WTC11 (cell line): ENCODE measurements at regions not wholly inside any gene's neighbourhood (a gene's known extent, or its start where the extent isn't known, plus 50 kb on each side); places are given as distances from the start of the nearest gene placed in this dataset.

Experiments used
- ATAC-seq: fragments of 200-7000 bp; cut with Tn5 transposase; 2 replicates; pipeline ENCODE4 v1.10.0; 2021; ENCODE audit warnings: mild to moderate bottlenecking, moderate library complexity
- CTCF ChIA-PET: fragments of 300-600 bp; sonication (Branson Sonifier 250); formaldehyde crosslinking; loops from one replicate; lab custom pipeline; 2021; ENCODE audit warnings: antibody characterized with exemption; lab: Charles Lee
- POLR2A ChIA-PET: fragments of 350-600 bp; sonication (Branson Sonifier 250); formaldehyde crosslinking; loops from one replicate; lab custom pipeline; 2021; ENCODE audit warnings: antibody characterized with exemption; lab: Charles Lee
- DNase-seq: peaks from one replicate; pipeline ENCODE4 v3.0.0; 2021; ENCODE audit warnings: low spot score
- H3K27ac Mint-ChIP-seq: 2 replicates; pipeline ENCODE4 v1.8.0; 2021; ENCODE audit warnings: mixed read lengths
- H3K27me3 Mint-ChIP-seq: 2 replicates; pipeline ENCODE4 v1.8.0; 2021; ENCODE audit warnings: low read depth, mild to moderate bottlenecking, moderate library complexity, mixed read lengths
- H3K36me3 Mint-ChIP-seq: 2 replicates; pipeline ENCODE4 v1.8.0; 2021; ENCODE audit warnings: mixed read lengths
- H3K4me1 Mint-ChIP-seq: 2 replicates; pipeline ENCODE4 v1.8.0; 2022; ENCODE audit warnings: mixed read lengths
- H3K4me3 Mint-ChIP-seq: 2 replicates; pipeline ENCODE4 v1.8.0; 2021; ENCODE audit warnings: mild to moderate bottlenecking, moderate library complexity, mixed read lengths
- H3K9me3 Mint-ChIP-seq: 2 replicates; pipeline ENCODE4 v1.8.0; 2021; ENCODE audit warnings: mixed read lengths
- ATF1 ChIP-seq: sonication (generic); formaldehyde crosslinking; IDR thresholded peaks from 2 replicates; pipeline ENCODE4 v1.8.1; 2023; ENCODE audit warnings: mild to moderate bottlenecking, moderate library complexity, missing genetic modification reagents
- CDX4 ChIP-seq: fragments of 250-450 bp; sonication (Bioruptor Pico); IDR thresholded peaks from 2 replicates; pipeline ENCODE4 v1.9.0; 2021; ENCODE audit warnings: moderate library complexity, mild to moderate bottlenecking, inconsistent platforms, borderline replicate concordance
- ESRRA ChIP-seq: sonication (generic); formaldehyde crosslinking; IDR thresholded peaks from 2 replicates; pipeline ENCODE4 v1.8.1; 2022; ENCODE audit warnings: mild to moderate bottlenecking, missing genetic modification reagents, borderline replicate concordance
- HMGA2 ChIP-seq: fragments of 250-450 bp; sonication (Bioruptor Pico); IDR thresholded peaks from 2 replicates; pipeline ENCODE4 v1.4.0; 2021; ENCODE audit warnings: mild to moderate bottlenecking, moderate library complexity
- NFATC4 ChIP-seq: fragments of 250-450 bp; sonication (Bioruptor Pico); IDR thresholded peaks from 2 replicates; pipeline ENCODE4 v1.9.0; 2021; ENCODE audit warnings: mild to moderate bottlenecking
- OVOL2 ChIP-seq: fragments of 250-450 bp; sonication (Bioruptor Pico); IDR thresholded peaks from 2 replicates; pipeline ENCODE4 v1.9.0; 2021; ENCODE audit warnings: mild to moderate bottlenecking, borderline replicate concordance
- RELA ChIP-seq: sonication (generic); formaldehyde crosslinking; IDR thresholded peaks from 2 replicates; pipeline ENCODE4 v1.8.1; 2022; ENCODE audit warnings: missing genetic modification reagents, mild to moderate bottlenecking, borderline replicate concordance
- STAT6 ChIP-seq: sonication (generic); formaldehyde crosslinking; conservative IDR thresholded peaks from 2 replicates; pipeline ENCODE4 v1.8.1; 2023; ENCODE audit warnings: mild to moderate bottlenecking, low read depth, missing genetic modification reagents, moderate library complexity
- TEAD1 ChIP-seq: sonication (generic); formaldehyde crosslinking; IDR thresholded peaks from 2 replicates; pipeline ENCODE4 v1.8.0; 2022; ENCODE audit warnings: mild to moderate bottlenecking, missing genetic modification reagents
- TEAD4 ChIP-seq: sonication (generic); formaldehyde crosslinking; IDR thresholded peaks from 2 replicates; pipeline ENCODE4 v1.8.0; 2022; ENCODE audit warnings: mild to moderate bottlenecking, missing genetic modification reagents
- TP53 ChIP-seq: sonication (generic); formaldehyde crosslinking; IDR thresholded peaks from 2 replicates; pipeline ENCODE4 v1.8.1; 2023; ENCODE audit warnings: mild to moderate bottlenecking, missing genetic modification reagents
- ZNF396 ChIP-seq: fragments of 250-450 bp; sonication (Bioruptor Pico); IDR thresholded peaks from 2 replicates; pipeline ENCODE4 v1.8.0; 2021; ENCODE audit warnings: mild to moderate bottlenecking, moderate library complexity, borderline replicate concordance
- ZNF423 ChIP-seq: fragments of 250-450 bp; sonication (Bioruptor Pico); IDR thresholded peaks from 2 replicates; pipeline ENCODE4 v2.1.2; 2022; ENCODE audit warnings: mild to moderate bottlenecking, moderate library complexity
- ZNF425 ChIP-seq: fragments of 250-450 bp; sonication (Bioruptor Pico); conservative IDR thresholded peaks from 2 replicates; pipeline ENCODE4 v1.9.0; 2021; ENCODE audit warnings: mild to moderate bottlenecking
- ZNF671 ChIP-seq: fragments of 250-450 bp; sonication (Bioruptor Pico); IDR thresholded peaks from 2 replicates; pipeline ENCODE4 v1.8.0; 2021; ENCODE audit warnings: mild to moderate bottlenecking
- TF ChIP-seq, protein P1 (sequence below): sonication (generic); formaldehyde crosslinking; IDR thresholded peaks from 2 replicates; pipeline ENCODE4 v1.8.0; 2023; ENCODE audit warnings: missing genetic modification reagents
- TF ChIP-seq, protein P2 (sequence below): sonication (generic); formaldehyde crosslinking; IDR thresholded peaks from 2 replicates; pipeline ENCODE4 v1.8.0; 2022; ENCODE audit warnings: mild to moderate bottlenecking, missing genetic modification reagents

DNA sequence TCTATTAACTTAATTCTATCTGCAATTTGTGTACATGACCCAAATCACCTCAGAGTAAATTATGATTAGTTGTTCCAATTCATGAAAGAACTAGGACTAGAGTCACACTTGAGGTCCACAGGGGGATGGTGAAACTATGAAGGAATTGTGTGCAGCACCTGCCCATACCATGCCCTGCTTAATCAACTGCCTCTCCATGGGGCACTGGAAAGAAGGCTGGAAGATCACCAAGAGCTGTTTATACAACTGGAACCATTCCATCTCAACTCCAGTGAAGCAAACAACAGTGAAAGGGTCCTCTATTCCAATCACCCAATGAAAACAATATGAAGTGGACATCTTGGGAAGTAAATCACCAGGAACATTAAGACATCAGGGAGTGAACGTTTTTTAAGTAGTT lies 98.7 kb upstream of the SEMA3D start (continued):
- TF ChIP-seq, protein P1, sequence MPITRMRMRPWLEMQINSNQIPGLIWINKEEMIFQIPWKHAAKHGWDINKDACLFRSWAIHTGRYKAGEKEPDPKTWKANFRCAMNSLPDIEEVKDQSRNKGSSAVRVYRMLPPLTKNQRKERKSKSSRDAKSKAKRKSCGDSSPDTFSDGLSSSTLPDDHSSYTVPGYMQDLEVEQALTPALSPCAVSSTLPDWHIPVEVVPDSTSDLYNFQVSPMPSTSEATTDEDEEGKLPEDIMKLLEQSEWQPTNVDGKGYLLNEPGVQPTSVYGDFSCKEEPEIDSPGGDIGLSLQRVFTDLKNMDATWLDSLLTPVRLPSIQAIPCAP (CRISPR knock-in tag): no peak
- no peak for TF ChIP-seq TEAD4
- no peak for TF ChIP-seq ATF1 (CRISPR knock-in tag)
- no peak for TF ChIP-seq ESRRA
- TF ChIP-seq ZNF671 (CRISPR knock-in tag): no peak

- Mint-ChIP-seq H3K27me3 (no peaks in the 10 kb centered on the region), H3K4me3 (0 out of 2 replicates have a peak overlapping the region, but pooled peaks have one; percentile 19), H3K27ac (peak overlapping the region; percentile 71)
- TF ChIP-seq TP53 (CRISPR knock-in tag) (no peak), ZNF423 (CRISPR knock-in tag) (peak; percentile 9; the same call in 1 of the 2 replicates), HMGA2 (CRISPR knock-in tag) (no peak)
- TF ChIP-seq, all 79 proteins: peak for 1
- H3K36me3 Mint-ChIP-seq: no peaks in the 10 kb centered on the region
- H3K9me3 Mint-ChIP-seq: peaks cover 6% of the 10 kb centered on the region; the same call in 1 of the 2 replicates
- no peak for DNase-seq
- ChIA-PET CTCF (no interaction called here), POLR2A (no interaction called here)
- peak; percentile 80 for ATAC-seq
- H3K4me1 Mint-ChIP-seq: peaks cover 50% of the 10 kb centered on the region
These were observed 88.3 kb upstream of the SEMA3D start for GRCh38 chr7:85275204-85275603.

DNA sequence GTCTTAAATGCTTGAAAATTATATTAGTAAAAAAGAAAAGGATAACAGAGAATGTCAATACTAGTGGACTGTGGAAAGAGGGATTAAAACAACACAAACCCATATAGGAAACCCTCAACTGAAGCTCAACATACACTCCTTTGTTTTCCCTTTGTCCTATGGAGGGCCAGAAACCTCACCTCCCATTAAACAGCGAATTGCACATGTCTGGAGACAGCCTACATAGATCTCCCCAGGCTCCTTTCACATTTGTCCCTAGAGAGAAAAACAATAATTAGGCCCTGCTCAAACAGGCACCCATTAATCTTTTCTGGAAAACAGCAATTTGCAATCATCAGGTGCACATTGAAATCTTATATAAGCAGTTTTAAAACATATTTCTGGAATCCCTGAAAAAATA lies 87.6 kb upstream of the SEMA3D start:
- DNase-seq: no peak
- POLR2A ChIA-PET: no interaction called here
- peak overlapping the region; percentile 71 for H3K27ac Mint-ChIP-seq
- peaks cover 57% of the 10 kb centered on the region for H3K4me1 Mint-ChIP-seq
- TF ChIP-seq NFATC4 (CRISPR knock-in tag) (no peak), CDX4 (CRISPR knock-in tag) (no peak), RELA (no peak), ZNF396 (no peak), STAT6 (CRISPR knock-in tag) (no peak)
- TF ChIP-seq, protein P2, sequence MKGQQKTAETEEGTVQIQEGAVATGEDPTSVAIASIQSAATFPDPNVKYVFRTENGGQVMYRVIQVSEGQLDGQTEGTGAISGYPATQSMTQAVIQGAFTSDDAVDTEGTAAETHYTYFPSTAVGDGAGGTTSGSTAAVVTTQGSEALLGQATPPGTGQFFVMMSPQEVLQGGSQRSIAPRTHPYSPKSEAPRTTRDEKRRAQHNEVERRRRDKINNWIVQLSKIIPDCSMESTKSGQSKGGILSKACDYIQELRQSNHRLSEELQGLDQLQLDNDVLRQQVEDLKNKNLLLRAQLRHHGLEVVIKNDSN (CRISPR knock-in tag): no peak
- TF ChIP-seq, protein P1 (CRISPR knock-in tag): no peak
- TF ChIP-seq, all 79 proteins: peak for 0
- Mint-ChIP-seq H3K36me3 (no peaks in the 10 kb centered on the region), H3K27me3 (no peaks in the 10 kb centered on the region), H3K4me3 (no peak overlapping the region; the same call in 1 of the 2 replicates), H3K9me3 (peaks cover 6% of the 10 kb centered on the region; the same call in 1 of the 2 replicates)
- CTCF ChIA-PET: no interaction called here
- peak; percentile 57 for ATAC-seq

DNA sequence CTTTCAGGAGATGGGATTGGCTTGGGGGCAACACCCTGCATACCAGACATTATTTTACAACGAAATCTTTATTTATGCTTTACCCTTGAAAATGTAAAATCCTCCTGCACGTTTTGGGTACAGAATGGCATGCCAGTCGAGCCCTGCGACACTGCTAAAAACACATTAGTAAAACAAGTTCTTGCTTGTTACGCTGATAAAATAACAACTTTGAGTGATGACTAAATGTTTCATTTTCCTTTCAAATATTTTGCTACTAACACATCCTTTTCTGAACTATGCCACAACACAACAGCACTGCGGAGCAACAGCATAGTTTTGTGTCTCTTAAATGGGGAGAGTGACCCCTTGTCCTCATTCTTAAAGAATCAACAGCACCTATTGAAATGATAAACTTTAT lies 76.0 kb upstream of the SEMA3D start:
- Mint-ChIP-seq H3K36me3 (no peaks in the 10 kb centered on the region), H3K27ac (peak overlapping the region; percentile 66; the same call in 1 of the 2 replicates), H3K4me1 (peaks cover 14% of the 10 kb centered on the region), H3K9me3 (no peaks in the 10 kb centered on the region), H3K4me3 (no peak overlapping the region), H3K27me3 (no peaks in the 10 kb centered on the region)
- ChIA-PET POLR2A (no interaction called here), CTCF (no interaction called here)
- TF ChIP-seq OVOL2 (CRISPR knock-in tag) (no peak), TEAD1 (no peak), ZNF425 (CRISPR knock-in tag) (no peak)
- no peak for ATAC-seq
- no peak for DNase-seq
